Naive thymus-derived CD8-positive, alpha-beta T cell (primary cell): ENCODE measurements at regions not wholly inside any gene's neighbourhood (a gene's known extent, or its start where the extent isn't known, plus 50 kb on each side); places are given as distances from the start of the nearest gene placed in this dataset.
"Not testable (repeated sequence)": the region's sequence is repeated elsewhere in the genome, so short reads cannot be mapped to it uniquely, and the experiment has no call there.

Experiments used
- ATAC-seq, 2 donors: fragments of 150-1000 bp; cut with Tn5 transposase in 1 of 2; sonication (Bioruptor Pico), chemical (Tn5 transposase) in 1 of 2; 1 replicate in 1 of 2; 2 replicates in 1 of 2; pipeline ENCODE4 v1.10.0; 2021; ENCODE audit warnings: mild to moderate bottlenecking in 2 of 2, moderate library complexity in 2 of 2
- POLR2A ChIA-PET: fragments of 350-600 bp; sonication (Branson Sonifier 250); formaldehyde crosslinking; loops from one replicate; lab custom pipeline; 2021; ENCODE audit warnings: antibody characterized with exemption; lab: Charles Lee
- DNase-seq, 10 donors: peaks; one replicate each; pipeline versions ENCODE4 v3.0.0 to v3.0.0-alpha.2; 2020 to 2022
- H3K27ac Mint-ChIP-seq, 10 donors: one replicate each; pipeline ENCODE4 v1.8.0; 2020 to 2022; ENCODE audit warnings: mild to moderate bottlenecking in 10 of 10, mixed read lengths in 10 of 10, moderate library complexity in 4 of 10, inconsistent platforms in 1 of 10
- H3K27me3 Mint-ChIP-seq, 5 donors: one replicate each; pipeline ENCODE4 v1.8.0; 2021 to 2022; ENCODE audit warnings: mixed read lengths in 5 of 5
- H3K36me3 Mint-ChIP-seq, 3 donors: one replicate each; pipeline ENCODE4 v1.8.0; 2020 to 2022; ENCODE audit warnings: mixed read lengths in 3 of 3, mild to moderate bottlenecking in 2 of 3, inconsistent platforms in 1 of 3
- H3K4me1 Mint-ChIP-seq, 4 donors: one replicate each; pipeline ENCODE4 v1.8.0; 2021 to 2022; ENCODE audit warnings: mixed read lengths in 4 of 4
- H3K4me3 Mint-ChIP-seq, 10 donors: one replicate each; pipeline ENCODE4 v1.8.0; 2020 to 2022; ENCODE audit warnings: mild to moderate bottlenecking in 10 of 10, mixed read lengths in 10 of 10, moderate library complexity in 6 of 10, inconsistent platforms in 1 of 10
- H3K9me3 Mint-ChIP-seq, 9 donors: one replicate each; pipeline ENCODE4 v1.8.0; 2020 to 2022; ENCODE audit warnings: mixed read lengths in 9 of 9, mild to moderate bottlenecking in 3 of 9, inconsistent platforms in 1 of 9, moderate library complexity in 1 of 9

DNA sequence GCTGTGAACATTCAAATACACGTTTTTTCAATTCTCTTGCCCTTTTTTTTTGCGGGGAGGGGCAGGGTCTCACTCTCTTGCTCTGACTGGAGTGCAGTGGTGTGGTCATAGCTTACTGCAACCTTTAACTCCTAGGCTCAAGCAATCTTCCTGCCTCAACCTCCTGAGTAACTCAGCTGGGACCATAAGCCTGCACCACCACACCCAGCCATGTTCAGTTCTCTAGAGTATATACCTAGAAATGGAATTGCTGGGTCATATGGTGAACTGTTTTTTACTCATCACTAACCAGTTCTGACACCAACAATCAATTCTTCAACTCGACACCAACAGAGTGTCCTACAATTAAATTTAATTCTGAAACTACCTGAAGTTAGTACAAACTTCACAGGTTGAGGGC, 85.5 kb upstream of the ZNF169 start:
- Mint-ChIP-seq H3K27ac (peak overlapping the region in 9 of 10 donors; percentile 14 to 84 (median 48)), H3K4me1 (peaks cover 33 to 90% (median 75%) of the 10 kb centered on the region in 4 donors), H3K4me3 (peak overlapping the region in 8 of 10 donors; percentile 10 to 62 (median 30)), H3K27me3 (no peaks in the 10 kb centered on the region), H3K9me3 (no peaks in the 10 kb centered on the region), H3K36me3 (peaks cover 0 to 58% (median 10%) of the 10 kb centered on the region in 3 donors)
- DNase-seq (no peak), ATAC-seq (no peak)
- POLR2A ChIA-PET, result no interaction called here

DNA sequence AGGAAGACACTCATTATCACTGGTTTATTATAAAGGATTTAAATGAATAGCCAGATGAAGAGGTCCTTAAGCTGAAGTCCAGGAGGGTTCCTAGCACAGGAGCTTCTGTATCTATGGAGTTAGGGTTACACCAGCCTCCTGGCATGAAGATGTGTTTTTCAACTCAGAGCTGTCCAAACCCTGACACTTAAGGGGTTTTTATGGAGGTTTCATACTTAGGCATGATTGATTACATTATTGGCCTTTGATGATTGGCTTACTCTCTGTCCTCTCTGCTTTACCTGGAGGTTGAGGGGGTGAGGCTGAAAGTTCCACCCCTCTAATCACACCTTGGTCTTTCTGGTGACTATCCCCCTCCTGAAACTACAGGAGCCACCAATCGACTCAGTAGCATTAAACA, 84.9 kb upstream of the ZNF169 start:
- peak overlapping the region in 7 of 10 donors; percentile 5 to 59 (median 14) for H3K4me3 Mint-ChIP-seq
- DNase-seq, result no peak

DNA sequence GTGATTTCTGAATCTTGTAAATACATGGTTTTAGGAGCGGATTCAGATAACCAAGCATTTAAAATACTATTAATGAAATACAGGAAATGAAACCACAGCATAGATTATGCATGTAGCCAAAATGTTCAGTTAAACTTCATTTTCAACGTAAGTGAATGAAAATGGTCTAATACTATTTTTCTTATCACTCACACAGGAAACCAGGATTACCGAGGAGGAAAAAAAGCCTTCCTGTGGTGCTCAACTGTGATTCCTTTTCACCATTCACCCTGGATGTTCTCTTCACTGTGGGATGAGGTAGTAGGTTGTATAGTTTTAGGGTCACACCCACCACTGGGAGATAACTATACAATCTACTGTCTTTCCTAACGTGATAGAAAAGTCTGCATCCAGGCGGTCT, 83.4 kb upstream of the ZNF169 start:
- Mint-ChIP-seq H3K9me3 (no peaks in the 10 kb centered on the region), H3K4me3 (peak overlapping the region in 6 of 10 donors; percentile 23 to 61 (median 42)), H3K27ac (peak overlapping the region; percentile 41 to 84 (median 75)), H3K36me3 (peaks cover 0 to 71% (median 10%) of the 10 kb centered on the region in 3 donors), H3K27me3 (no peaks in the 10 kb centered on the region), H3K4me1 (peaks cover 28 to 90% (median 72%) of the 10 kb centered on the region in 4 donors)
- ATAC-seq, result no peak
- no peak for DNase-seq
- POLR2A ChIA-PET, result no interaction called here

More for the DNA sequence above, 84.9 kb upstream of the ZNF169 start:
- no peaks in the 10 kb centered on the region for H3K27me3 Mint-ChIP-seq
- ATAC-seq, result no peak
- peaks cover 32 to 93% (median 75%) of the 10 kb centered on the region in 4 donors for H3K4me1 Mint-ChIP-seq
- POLR2A ChIA-PET, result no interaction called here
- peak overlapping the region; percentile 19 to 84 (median 63) for H3K27ac Mint-ChIP-seq
- no peaks in the 10 kb centered on the region for H3K9me3 Mint-ChIP-seq
- peaks cover 0 to 63% (median 10%) of the 10 kb centered on the region in 3 donors for H3K36me3 Mint-ChIP-seq

DNA sequence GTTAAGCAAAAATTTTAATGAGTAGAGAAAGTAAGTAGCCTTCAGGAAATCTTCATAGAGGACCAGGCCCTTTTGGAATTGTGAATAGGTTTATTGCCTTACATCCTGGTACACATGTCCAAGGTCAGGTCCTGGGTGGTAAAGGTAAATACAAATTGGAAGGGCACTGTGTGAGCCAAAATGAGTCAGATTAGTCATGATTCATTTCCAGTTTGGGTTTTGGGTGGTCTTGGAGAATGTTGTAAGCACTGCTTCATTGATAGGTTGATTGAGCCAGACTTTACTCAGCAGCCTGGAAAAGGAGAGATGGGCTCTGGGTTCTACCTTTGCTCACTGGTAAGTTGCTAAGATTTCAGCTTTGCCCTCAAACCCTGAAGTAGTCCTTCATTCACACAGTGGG, 82.5 kb upstream of the ZNF169 start:
- peak overlapping the region in 9 of 10 donors; percentile 9 to 79 (median 66) for H3K27ac Mint-ChIP-seq
- H3K27me3 Mint-ChIP-seq, result no peaks in the 10 kb centered on the region
- POLR2A ChIA-PET, result interaction anchor here (1.4 kb wide), 1 partner anchor 11 kb away, joined by 4 read pairs; no protein-coding TSS in a partner anchor
- peaks cover 31 to 89% (median 72%) of the 10 kb centered on the region in 4 donors for H3K4me1 Mint-ChIP-seq
- H3K36me3 Mint-ChIP-seq, result peaks cover 0 to 68% (median 10%) of the 10 kb centered on the region in 3 donors
- no peak for ATAC-seq
- H3K4me3 Mint-ChIP-seq, result no peak overlapping the region
- DNase-seq, result no peak
- no peaks in the 10 kb centered on the region for H3K9me3 Mint-ChIP-seq

DNA sequence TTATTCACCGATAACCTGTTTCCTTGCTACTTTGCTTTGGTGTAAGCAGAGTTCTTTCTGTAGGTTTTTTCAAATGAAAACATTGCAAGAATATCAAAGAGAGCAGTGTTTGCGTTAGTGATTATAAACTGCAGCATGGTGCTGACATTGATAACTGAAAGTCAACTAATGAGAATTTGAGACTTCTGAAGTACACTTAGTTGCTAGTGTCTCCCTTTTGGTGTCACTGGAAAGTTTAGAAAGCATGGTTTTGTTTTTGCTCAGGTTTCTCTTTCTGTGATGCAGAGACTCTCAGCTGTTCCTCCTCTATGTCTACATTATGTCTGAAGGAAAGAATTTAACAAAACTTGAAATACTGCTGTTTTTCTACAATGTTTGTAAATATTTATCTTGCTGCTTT, 80.2 kb upstream of the ZNF169 start:
- H3K27me3 Mint-ChIP-seq, result no peaks in the 10 kb centered on the region
- H3K9me3 Mint-ChIP-seq, result no peaks in the 10 kb centered on the region
- POLR2A ChIA-PET, result interaction anchor here (1.5 kb wide), 1 partner anchor 10 kb away, joined by 4 read pairs; no protein-coding TSS in a partner anchor
- no peak for DNase-seq
- ATAC-seq, result peak in 1 of 2 donors; percentile 14
- peaks cover 0 to 56% (median 17%) of the 10 kb centered on the region in 3 donors for H3K36me3 Mint-ChIP-seq
- peaks cover 25 to 84% (median 64%) of the 10 kb centered on the region in 4 donors for H3K4me1 Mint-ChIP-seq
- H3K27ac Mint-ChIP-seq, result peak overlapping the region in 8 of 10 donors; percentile 4 to 84 (median 54)
- H3K4me3 Mint-ChIP-seq, result peak overlapping the region in 1 of 10 donors; percentile 26

DNA sequence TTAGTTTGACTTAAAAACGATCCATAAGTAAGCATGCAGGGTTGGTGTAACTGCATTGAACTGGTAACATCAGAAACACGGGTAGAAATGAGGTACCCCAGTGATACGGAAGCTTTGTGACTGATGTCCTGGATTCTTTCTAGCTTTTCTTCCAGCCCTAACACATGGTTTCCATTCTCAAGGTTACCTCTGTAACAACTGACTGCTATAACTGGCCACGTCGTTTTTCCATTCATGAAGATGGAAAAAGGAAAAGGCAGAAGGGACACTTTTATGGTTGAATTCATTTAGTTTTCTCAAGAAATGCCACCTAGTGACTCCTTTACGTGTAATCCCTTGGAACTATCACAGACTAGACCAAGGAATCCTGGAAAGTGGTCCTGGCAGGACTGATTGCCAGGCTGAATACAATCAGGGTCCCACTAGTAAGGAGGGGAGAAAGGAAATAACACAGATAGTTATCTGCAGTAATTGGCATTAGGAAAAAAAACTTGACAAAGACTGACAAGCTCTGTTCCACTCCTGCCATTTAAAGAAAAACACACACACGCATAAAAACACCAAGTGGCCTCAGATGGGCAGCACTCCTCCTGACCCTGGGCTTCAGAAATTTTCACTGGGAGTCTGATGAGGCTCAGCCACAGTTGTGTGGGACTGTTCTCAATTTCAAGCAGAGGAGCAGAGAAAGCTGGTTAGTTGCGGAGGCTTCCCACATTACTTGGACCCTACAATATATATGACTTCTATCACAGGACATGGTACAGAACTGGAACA, 77.5 kb upstream of the ZNF169 start:
- ATAC-seq, result peak in 1 of 2 donors; percentile 11
- peaks cover 0 to 33% (median 15%) of the 10 kb centered on the region in 3 donors for H3K36me3 Mint-ChIP-seq

DNA sequence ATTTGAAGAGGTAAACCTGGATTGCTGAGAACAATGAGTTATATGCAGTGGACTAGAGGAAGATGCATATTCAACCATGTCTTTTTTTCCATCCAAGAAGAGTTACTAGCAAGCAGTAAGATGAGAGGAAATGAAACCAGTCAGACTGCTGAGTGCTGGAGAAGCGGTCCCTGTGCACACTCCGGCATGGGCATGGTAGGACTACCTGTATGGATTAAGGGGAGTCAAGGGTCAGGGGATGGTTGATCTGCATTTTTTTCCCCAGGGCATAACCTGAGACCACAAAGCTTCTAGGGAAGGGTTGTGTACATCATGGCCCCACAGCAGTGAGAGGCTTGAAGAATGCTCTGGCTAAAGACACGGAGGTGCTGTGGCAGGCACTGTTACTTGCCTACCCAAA, 76.6 kb upstream of the ZNF169 start:
- Mint-ChIP-seq H3K4me3 (no peak overlapping the region), H3K27me3 (no peaks in the 10 kb centered on the region), H3K4me1 (peaks cover 13 to 48% (median 42%) of the 10 kb centered on the region in 4 donors), H3K36me3 (peaks cover 0 to 26% (median 10%) of the 10 kb centered on the region in 3 donors), H3K27ac (peak overlapping the region in 9 of 10 donors; percentile 13 to 91 (median 68)), H3K9me3 (no peaks in the 10 kb centered on the region)
- no peak for DNase-seq
- ATAC-seq, result no peak
- POLR2A ChIA-PET, result interaction anchor here (2.0 kb wide), 1 partner anchor 16 kb away, joined by 4 read pairs; no protein-coding TSS in a partner anchor

More for the DNA sequence above, 77.5 kb upstream of the ZNF169 start:
- Mint-ChIP-seq H3K9me3 (no peaks in the 10 kb centered on the region), H3K4me1 (peaks cover 15 to 57% (median 50%) of the 10 kb centered on the region in 4 donors), H3K4me3 (no peak overlapping the region), H3K27me3 (no peaks in the 10 kb centered on the region), H3K27ac (peak overlapping the region; percentile 28 to 85 (median 72))
- DNase-seq, result no peak
- POLR2A ChIA-PET, result interaction anchor here (2.0 kb wide), 1 partner anchor 15 kb away, joined by 4 read pairs; no protein-coding TSS in a partner anchor

DNA sequence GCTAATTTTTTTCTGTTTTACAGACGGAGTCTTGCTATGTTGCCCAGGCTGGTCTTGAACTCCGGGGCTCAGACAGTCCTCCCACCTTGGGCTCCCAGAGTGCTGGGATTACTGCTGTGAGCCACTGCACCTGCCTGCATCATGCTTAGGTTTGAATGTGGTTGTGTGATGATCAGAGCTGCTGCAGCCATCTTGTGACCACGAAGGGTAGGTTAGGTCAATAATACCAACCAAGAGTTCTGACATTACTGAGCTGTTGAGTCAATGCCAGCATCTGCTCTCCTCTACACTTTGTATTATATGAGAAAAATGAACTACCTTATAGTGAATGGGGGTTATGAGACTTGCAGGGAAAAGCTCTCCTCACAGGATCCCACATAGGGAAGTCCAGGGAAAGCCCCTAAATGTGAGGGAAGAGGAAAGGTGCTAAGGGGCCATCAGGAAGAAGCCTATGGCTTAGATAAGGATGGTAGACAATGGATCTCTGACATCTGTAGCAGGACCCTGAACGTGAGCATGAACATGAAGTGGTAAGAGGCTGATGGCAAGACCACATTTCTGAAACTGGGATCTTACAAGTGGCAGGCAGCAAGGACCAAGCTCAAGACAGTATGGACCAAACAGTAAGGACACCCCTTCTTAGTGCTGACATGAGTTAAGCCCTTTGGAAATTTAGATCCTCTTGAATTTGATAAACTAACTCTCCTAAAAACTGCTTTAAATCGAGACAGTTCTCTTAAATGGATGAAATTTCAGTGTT, 75.7 kb upstream of the ZNF169 start:
- H3K4me3 Mint-ChIP-seq, result no peak overlapping the region
- ATAC-seq (no peak), DNase-seq (no peak)
- H3K27ac Mint-ChIP-seq, result peak overlapping the region in 8 of 10 donors; percentile 33 to 91 (median 50)
- POLR2A ChIA-PET, result interaction anchor here (0.6 to 2.0 kb wide), 3 partner anchors 17 to 1383 kb away, joined by 3 to 4 read pairs (median 3); no protein-coding TSS in a partner anchor
- no peaks in the 10 kb centered on the region for H3K27me3 Mint-ChIP-seq
- H3K9me3 Mint-ChIP-seq, result peaks cover 0 to 3% (median 0%) of the 10 kb centered on the region in 9 donors
- H3K36me3 Mint-ChIP-seq, result peaks cover 0 to 25% (median 10%) of the 10 kb centered on the region in 3 donors
- peaks cover 13 to 47% (median 41%) of the 10 kb centered on the region in 4 donors for H3K4me1 Mint-ChIP-seq

DNA sequence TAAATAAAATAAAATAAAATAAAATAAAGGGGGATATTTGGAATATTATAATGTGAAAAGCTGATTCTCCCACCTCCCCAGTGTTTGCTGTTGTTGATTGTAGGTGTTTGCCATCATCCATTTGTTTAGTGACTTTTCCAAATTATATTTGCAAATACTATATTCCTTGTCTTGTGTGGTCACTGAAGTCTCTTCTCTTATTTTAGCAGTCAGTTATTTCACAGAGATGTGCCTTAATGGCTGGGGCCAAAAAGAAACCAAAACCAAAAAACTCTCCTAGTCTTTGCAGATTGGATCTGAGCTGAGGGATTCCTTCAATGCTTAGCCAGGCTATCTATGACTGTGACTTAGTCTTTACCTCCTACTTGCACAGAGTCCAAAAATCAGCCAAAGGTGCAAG, 70.9 kb upstream of the ZNF169 start:
- H3K9me3 Mint-ChIP-seq, result peaks cover 0 to 19% (median 2%) of the 10 kb centered on the region in 9 donors
- ATAC-seq (no peak), DNase-seq (no peak)
- POLR2A ChIA-PET, result no interaction called here
- peak overlapping the region in 2 of 10 donors; percentile 61 to 77 for H3K27ac Mint-ChIP-seq
- peaks cover 3 to 18% (median 5%) of the 10 kb centered on the region in 4 donors for H3K4me1 Mint-ChIP-seq
- H3K36me3 Mint-ChIP-seq, result peaks cover 6 to 16% (median 10%) of the 10 kb centered on the region in 3 donors
- no peak overlapping the region for H3K4me3 Mint-ChIP-seq
- H3K27me3 Mint-ChIP-seq, result no peaks in the 10 kb centered on the region

DNA sequence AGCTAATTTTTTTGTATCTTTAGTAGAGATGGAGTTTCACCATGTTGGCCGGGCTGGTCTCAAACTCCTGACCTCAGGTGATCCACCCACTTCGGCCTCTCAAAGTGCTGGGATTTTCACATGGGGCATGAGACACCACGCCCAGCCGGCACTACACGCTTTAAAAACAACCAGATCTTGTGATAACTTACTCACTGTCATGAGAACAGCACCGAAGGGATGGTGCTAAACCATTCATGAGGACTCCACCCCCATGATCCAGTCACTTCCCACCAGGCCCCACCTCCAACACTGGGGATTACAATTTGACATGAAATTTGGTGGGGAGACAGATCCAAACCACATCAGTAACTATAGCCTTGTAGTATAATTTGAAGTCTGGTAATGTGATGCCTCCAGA, 67.4 kb upstream of the ZNF169 start:
- H3K4me1 Mint-ChIP-seq, H3K27me3 Mint-ChIP-seq, H3K27ac Mint-ChIP-seq, ATAC-seq, DNase-seq, H3K4me3 Mint-ChIP-seq, POLR2A ChIA-PET: not testable (repeated sequence)
- Mint-ChIP-seq H3K36me3 (peaks cover 16 to 34% (median 30%) of the 10 kb centered on the region in 3 donors), H3K9me3 (peaks cover 0 to 41% (median 27%) of the 10 kb centered on the region in 9 donors)

DNA sequence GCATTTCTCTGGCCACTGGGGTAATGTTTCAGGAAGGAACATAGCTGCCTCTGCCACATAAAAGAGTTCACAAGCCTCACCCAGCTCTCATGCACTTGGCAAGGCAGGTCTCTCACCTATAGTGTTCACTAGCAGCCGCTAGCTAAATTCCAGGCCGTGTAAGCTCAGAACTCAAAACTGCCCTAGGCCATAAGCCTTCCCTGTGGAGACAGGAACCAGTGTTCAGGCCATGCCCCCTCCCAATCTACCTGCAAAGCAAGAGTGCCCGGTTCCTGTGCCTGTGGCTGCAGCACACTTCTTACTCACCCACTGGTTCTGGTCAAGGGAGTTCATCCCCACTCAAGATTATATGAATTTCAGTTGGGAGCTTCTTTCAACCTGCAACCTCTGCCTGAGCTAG, 60.7 kb upstream of the ZNF169 start:
- ATAC-seq (no peak), DNase-seq (no peak)
- Mint-ChIP-seq H3K27me3 (no peaks in the 10 kb centered on the region), H3K36me3 (peaks cover 13 to 36% (median 28%) of the 10 kb centered on the region in 3 donors), H3K4me1 (peaks cover 0 to 4% (median under 1%) of the 10 kb centered on the region in 4 donors), H3K27ac (peak overlapping the region in 1 of 10 donors; percentile 4), H3K4me3 (no peak overlapping the region), H3K9me3 (peaks cover 0 to 41% (median 22%) of the 10 kb centered on the region in 9 donors)
- POLR2A ChIA-PET, result no interaction called here

DNA sequence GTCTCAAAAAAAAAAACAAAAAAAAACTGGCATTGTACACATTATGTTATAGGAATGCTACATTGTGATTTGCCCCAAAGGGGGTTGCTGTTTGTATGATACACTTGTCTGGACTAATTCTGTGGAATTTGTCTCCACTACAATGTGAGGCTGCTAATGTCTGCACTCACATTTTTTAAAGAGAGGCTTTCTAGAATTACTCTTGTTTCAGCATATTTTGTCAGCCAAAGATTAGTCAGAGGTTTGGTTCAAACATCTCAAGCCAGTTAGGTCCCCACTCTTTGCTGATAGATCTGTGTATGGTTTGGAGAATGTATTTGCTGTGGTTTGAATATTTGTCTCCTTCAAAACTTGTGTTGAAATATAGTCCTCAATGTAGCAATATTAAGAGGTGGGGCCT, 59.3 kb upstream of the ZNF169 start:
- POLR2A ChIA-PET, result no interaction called here
- H3K9me3 Mint-ChIP-seq, result peaks cover 8 to 38% (median 27%) of the 10 kb centered on the region in 9 donors
- no peak overlapping the region for H3K4me3 Mint-ChIP-seq
- DNase-seq (no peak), ATAC-seq (no peak)
- H3K27me3 Mint-ChIP-seq, result no peaks in the 10 kb centered on the region
- H3K27ac Mint-ChIP-seq, result no peak overlapping the region
- H3K4me1 Mint-ChIP-seq, result peaks cover 0 to 2% (median under 1%) of the 10 kb centered on the region in 4 donors
- peaks cover 13 to 31% (median 29%) of the 10 kb centered on the region in 3 donors for H3K36me3 Mint-ChIP-seq
